Neural cell (in vitro differentiated cells): ENCODE measurements at regions not wholly inside any gene's neighbourhood (a gene's known extent, or its start where the extent isn't known, plus 50 kb on each side); places are given as distances from the start of the nearest gene placed in this dataset.
"Not testable (repeated sequence)": the region's sequence is repeated elsewhere in the genome, so short reads cannot be mapped to it uniquely, and the experiment has no call there.

Experiments
- H2AFZ ChIP-seq: fragments of 200-600, 300-800 bp; sonication (generic), shearing (Covaris generic); 2 replicates; pipeline ENCODE4 v1.6.0; 2014; ENCODE audit warnings: low read depth, mild to moderate bottlenecking, antibody characterized with exemption, low read length, moderate library complexity
- H3F3A ChIP-seq: fragments of 200-600 bp; shearing (Covaris generic); 2 replicates; pipeline ENCODE4 v1.6.1; 2016; ENCODE audit warnings: mild to moderate bottlenecking, moderate library complexity, mixed read lengths, antibody characterized with exemption, low read length; ENCODE audit not compliant: insufficient read depth, poor library complexity, severe bottlenecking
- H3K27ac ChIP-seq: fragments of 200-600, 300-800 bp; sonication (generic), shearing (Covaris generic); 2 replicates; pipeline ENCODE4 v1.5.1; 2014; ENCODE audit warnings: mild to moderate bottlenecking, low read length, moderate library complexity
- H3K27me3 ChIP-seq: fragments of 300-800, 200-600 bp; sonication (generic), shearing (Covaris generic); 2 replicates; pipeline ENCODE4 v1.6.0; 2014; ENCODE audit warnings: mild to moderate bottlenecking, low read depth, low read length, moderate library complexity; ENCODE audit not compliant: insufficient read depth
- H3K36me3 ChIP-seq: fragments of 300-800, 200-600 bp; sonication (generic), shearing (Covaris generic); 2 replicates; pipeline ENCODE4 v1.5.1; 2014; ENCODE audit warnings: mild to moderate bottlenecking, antibody characterized with exemption, low read length, moderate library complexity; ENCODE audit not compliant: insufficient read depth
- H3K4me2 ChIP-seq: fragments of 300-800, 200-600 bp; sonication (generic), shearing (Covaris generic); 2 replicates; pipeline ENCODE4 v1.6.0; 2014; ENCODE audit warnings: mild to moderate bottlenecking, low read length
- H3K4me3 ChIP-seq: fragments of 300-800, 200-600 bp; sonication (generic), shearing (Covaris generic); 2 replicates; pipeline ENCODE4 v1.5.1; 2014; ENCODE audit warnings: mild to moderate bottlenecking, low read length, moderate library complexity
- H3K79me2 ChIP-seq: fragments of 200-600 bp; shearing (Covaris generic); replicated peaks from 2 replicates; pipeline ENCODE4 v1.6.0; 2014; ENCODE audit warnings: mild to moderate bottlenecking, low read length, moderate library complexity; ENCODE audit not compliant: insufficient read depth
- H3K9ac ChIP-seq: fragments of 300-800, 200-600 bp; sonication (generic), shearing (Covaris generic); 2 replicates; pipeline ENCODE4 v1.6.1; 2016; ENCODE audit warnings: mild to moderate bottlenecking, low read length, mixed read lengths
- H3K9me2 ChIP-seq: fragments of 200-600 bp; shearing (Covaris generic); 2 replicates; pipeline ENCODE4 v1.6.1; 2016; ENCODE audit warnings: mild to moderate bottlenecking, low read length, mixed read lengths; ENCODE audit not compliant: insufficient read depth
- H3K9me3 ChIP-seq: fragments of 200-600, 300-800 bp; sonication (generic), shearing (Covaris generic); 2 replicates; pipeline ENCODE4 v1.6.1; 2016; ENCODE audit warnings: mild to moderate bottlenecking, mixed run types, low read length, moderate library complexity, mixed read lengths
- H4K20me1 ChIP-seq: fragments of 200-600 bp; shearing (Covaris generic); 2 replicates; pipeline ENCODE4 v1.6.1; 2016; ENCODE audit warnings: mild to moderate bottlenecking, mixed run types; ENCODE audit not compliant: insufficient read depth
- EP300 ChIP-seq: fragments of 450-650 bp; conservative IDR thresholded peaks from 2 replicates; pipeline ENCODE4 v1.6.1; 2014; ENCODE audit warnings: antibody characterized with exemption, mild to moderate bottlenecking, moderate library complexity; ENCODE audit not compliant: poor library complexity, severe bottlenecking
- EZH2 ChIP-seq: fragments of 200-600, 300-800 bp; shearing (Covaris generic), sonication (generic); IDR thresholded peaks from 2 replicates; pipeline ENCODE4 v1.6.1; 2014; ENCODE audit warnings: antibody characterized with exemption, low read length, borderline replicate concordance, mild to moderate bottlenecking; ENCODE audit not compliant: insufficient read depth, poor library complexity, severe bottlenecking
- MXI1 ChIP-seq: fragments of 450-650 bp; conservative IDR thresholded peaks from 2 replicates; pipeline ENCODE4 v1.6.1; 2014; ENCODE audit warnings: antibody characterized with exemption, mild to moderate bottlenecking; ENCODE audit not compliant: poor library complexity, severe bottlenecking
- POLR2AphosphoS5 ChIP-seq: IDR thresholded peaks from 2 replicates; pipeline ENCODE4 v1.6.1; 2012
- RAD21 ChIP-seq: fragments of 450-650 bp; conservative IDR thresholded peaks from 2 replicates; pipeline ENCODE4 v1.6.1; 2014; ENCODE audit warnings: antibody characterized with exemption, mild to moderate bottlenecking, moderate library complexity
- SMC3 ChIP-seq: fragments of 450-650 bp; conservative IDR thresholded peaks from 2 replicates; pipeline ENCODE4 v1.6.1; 2014; ENCODE audit warnings: antibody characterized with exemption, mild to moderate bottlenecking, moderate library complexity; ENCODE audit not compliant: poor library complexity
- TAF1 ChIP-seq: IDR thresholded peaks from 2 replicates; pipeline ENCODE4 v1.6.1; 2012; ENCODE audit warnings: low read depth
- TF ChIP-seq, protein P1 (sequence below): fragments of 450-650 bp; IDR thresholded peaks from 2 replicates; pipeline ENCODE4 v1.5.1; 2014; ENCODE audit warnings: antibody characterized with exemption, mild to moderate bottlenecking, moderate library complexity; ENCODE audit not compliant: poor library complexity, severe bottlenecking
- TF ChIP-seq, protein P2 (sequence below): IDR thresholded peaks from 2 replicates; pipeline ENCODE4 v1.6.1; 2012; ENCODE audit warnings: borderline replicate concordance

DNA sequence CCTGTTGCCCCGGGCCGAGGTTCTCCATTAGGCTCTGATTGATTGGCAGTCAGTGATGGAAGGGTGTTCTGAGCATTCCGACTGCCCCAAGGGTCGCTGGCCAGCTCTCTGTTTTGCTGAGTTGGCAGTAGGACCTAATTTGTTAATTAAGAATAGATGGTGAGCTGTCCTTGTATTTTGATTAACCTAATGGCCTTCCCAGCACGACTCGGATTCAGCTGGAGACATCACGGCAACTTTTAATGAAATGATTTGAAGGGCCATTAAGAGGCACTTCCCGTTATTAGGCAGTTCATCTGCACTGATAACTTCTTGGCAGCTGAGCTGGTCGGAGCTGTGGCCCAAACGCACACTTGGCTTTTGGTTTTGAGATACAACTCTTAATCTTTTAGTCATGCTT, 74.2 kb downstream of the HAPSTR1 start:
- Histone ChIP-seq H4K20me1 (no peaks in the 10 kb centered on the region), H3K27ac (no peak overlapping the region), H3K4me2 (no peak overlapping the region), H3F3A (no peaks in the 10 kb centered on the region), H3K27me3 (no peaks in the 10 kb centered on the region), H2AFZ (no peak overlapping the region), H3K79me2 (no peaks in the 10 kb centered on the region), H3K36me3 (no peaks in the 10 kb centered on the region), H3K9ac (no peak overlapping the region), H3K9me2 (no peaks in the 10 kb centered on the region), H3K9me3 (no peaks in the 10 kb centered on the region), H3K4me3 (no peak overlapping the region)
- no peak for TF ChIP-seq MXI1
- TF ChIP-seq, protein P1, sequence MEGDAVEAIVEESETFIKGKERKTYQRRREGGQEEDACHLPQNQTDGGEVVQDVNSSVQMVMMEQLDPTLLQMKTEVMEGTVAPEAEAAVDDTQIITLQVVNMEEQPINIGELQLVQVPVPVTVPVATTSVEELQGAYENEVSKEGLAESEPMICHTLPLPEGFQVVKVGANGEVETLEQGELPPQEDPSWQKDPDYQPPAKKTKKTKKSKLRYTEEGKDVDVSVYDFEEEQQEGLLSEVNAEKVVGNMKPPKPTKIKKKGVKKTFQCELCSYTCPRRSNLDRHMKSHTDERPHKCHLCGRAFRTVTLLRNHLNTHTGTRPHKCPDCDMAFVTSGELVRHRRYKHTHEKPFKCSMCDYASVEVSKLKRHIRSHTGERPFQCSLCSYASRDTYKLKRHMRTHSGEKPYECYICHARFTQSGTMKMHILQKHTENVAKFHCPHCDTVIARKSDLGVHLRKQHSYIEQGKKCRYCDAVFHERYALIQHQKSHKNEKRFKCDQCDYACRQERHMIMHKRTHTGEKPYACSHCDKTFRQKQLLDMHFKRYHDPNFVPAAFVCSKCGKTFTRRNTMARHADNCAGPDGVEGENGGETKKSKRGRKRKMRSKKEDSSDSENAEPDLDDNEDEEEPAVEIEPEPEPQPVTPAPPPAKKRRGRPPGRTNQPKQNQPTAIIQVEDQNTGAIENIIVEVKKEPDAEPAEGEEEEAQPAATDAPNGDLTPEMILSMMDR = no peak
- no peak for TF ChIP-seq EP300
- TF ChIP-seq TAF1 = no peak
- TF ChIP-seq RAD21 = no peak
- no peak for TF ChIP-seq POLR2AphosphoS5
- TF ChIP-seq, protein P2, sequence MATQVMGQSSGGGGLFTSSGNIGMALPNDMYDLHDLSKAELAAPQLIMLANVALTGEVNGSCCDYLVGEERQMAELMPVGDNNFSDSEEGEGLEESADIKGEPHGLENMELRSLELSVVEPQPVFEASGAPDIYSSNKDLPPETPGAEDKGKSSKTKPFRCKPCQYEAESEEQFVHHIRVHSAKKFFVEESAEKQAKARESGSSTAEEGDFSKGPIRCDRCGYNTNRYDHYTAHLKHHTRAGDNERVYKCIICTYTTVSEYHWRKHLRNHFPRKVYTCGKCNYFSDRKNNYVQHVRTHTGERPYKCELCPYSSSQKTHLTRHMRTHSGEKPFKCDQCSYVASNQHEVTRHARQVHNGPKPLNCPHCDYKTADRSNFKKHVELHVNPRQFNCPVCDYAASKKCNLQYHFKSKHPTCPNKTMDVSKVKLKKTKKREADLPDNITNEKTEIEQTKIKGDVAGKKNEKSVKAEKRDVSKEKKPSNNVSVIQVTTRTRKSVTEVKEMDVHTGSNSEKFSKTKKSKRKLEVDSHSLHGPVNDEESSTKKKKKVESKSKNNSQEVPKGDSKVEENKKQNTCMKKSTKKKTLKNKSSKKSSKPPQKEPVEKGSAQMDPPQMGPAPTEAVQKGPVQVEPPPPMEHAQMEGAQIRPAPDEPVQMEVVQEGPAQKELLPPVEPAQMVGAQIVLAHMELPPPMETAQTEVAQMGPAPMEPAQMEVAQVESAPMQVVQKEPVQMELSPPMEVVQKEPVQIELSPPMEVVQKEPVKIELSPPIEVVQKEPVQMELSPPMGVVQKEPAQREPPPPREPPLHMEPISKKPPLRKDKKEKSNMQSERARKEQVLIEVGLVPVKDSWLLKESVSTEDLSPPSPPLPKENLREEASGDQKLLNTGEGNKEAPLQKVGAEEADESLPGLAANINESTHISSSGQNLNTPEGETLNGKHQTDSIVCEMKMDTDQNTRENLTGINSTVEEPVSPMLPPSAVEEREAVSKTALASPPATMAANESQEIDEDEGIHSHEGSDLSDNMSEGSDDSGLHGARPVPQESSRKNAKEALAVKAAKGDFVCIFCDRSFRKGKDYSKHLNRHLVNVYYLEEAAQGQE = no peak
- no peak for TF ChIP-seq EZH2
- TF ChIP-seq SMC3 = no peak

DNA sequence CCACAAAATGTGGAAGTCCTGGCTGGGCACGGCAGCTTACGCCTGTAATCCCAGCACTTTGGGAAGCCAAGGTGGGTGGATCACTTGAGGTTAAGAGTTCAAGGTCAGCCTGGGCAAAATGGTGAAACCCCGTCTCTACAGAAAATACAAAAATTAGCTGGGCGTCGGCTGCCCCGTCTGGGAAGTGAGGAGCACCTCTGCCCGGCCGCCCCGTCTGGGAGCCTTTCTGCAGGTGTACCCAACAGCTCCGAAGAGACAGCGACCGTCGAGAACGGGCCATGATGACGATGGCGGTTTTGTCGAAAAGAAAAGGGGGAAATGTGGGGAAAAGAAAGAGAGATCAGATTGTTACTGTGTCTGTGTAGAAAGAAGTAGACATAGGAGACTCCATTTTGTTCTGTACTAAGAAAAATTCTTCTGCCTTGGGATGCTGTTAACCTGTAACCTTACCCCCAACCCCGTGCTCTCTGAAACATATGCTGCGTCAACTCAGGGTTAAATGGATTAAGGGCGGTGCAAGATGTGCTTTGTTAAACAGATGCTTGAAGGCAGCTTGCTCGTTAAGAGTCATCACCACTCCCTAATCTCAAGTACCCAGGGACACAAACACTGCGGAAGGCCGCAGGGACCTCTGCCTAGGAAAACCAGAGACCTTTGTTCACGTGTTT, 75.0 kb downstream of the HAPSTR1 start:
- H3K4me2 ChIP-seq, H3K27ac ChIP-seq: not testable (repeated sequence)

DNA sequence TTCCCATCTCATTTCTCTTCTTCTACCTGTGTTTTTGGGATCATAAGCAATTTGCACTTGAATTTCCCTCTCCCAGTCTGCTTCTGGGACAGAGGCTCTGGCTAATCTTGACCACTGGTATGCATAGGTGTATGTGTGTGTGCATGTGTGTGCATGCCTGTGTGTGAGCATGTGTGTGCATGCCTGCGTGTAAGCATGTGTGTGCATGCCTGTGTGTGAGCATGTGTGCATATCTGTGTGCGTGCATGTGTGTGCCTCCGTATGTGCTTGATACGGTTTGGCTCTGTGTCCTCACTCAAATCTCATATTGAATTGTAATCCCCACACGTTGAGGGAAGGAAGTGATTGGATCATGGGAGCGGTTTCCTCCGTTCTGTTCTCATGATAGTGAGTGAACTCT, 77.7 kb downstream of the HAPSTR1 start:
- Histone ChIP-seq H3K79me2 (no peaks in the 10 kb centered on the region), H3K9ac (no peak overlapping the region), H3K4me2 (no peak overlapping the region), H3K36me3 (no peaks in the 10 kb centered on the region), H3K27me3 (no peaks in the 10 kb centered on the region), H3K9me2 (no peaks in the 10 kb centered on the region), H3F3A (no peaks in the 10 kb centered on the region), H3K4me3 (no peak overlapping the region), H2AFZ (no peak overlapping the region), H3K27ac (no peak overlapping the region), H3K9me3 (no peaks in the 10 kb centered on the region), H4K20me1 (no peaks in the 10 kb centered on the region)
- no peak for TF ChIP-seq EZH2
- TF ChIP-seq MXI1 = no peak
- TF ChIP-seq, protein P1 = no peak
- no peak for TF ChIP-seq POLR2AphosphoS5

More for the DNA sequence above, 75.0 kb downstream of the HAPSTR1 start:
- H3K79me2 ChIP-seq, H3K36me3 ChIP-seq, H3K27me3 ChIP-seq, H3K9me3 ChIP-seq, H2AFZ ChIP-seq, H3K9ac ChIP-seq, H3K4me3 ChIP-seq, H3K9me2 ChIP-seq, H3F3A ChIP-seq, H4K20me1 ChIP-seq: not testable (repeated sequence)
